Keratinocyte (primary cell): ENCODE measurements at regions not wholly inside any gene's neighbourhood (a gene's known extent, or its start where the extent isn't known, plus 50 kb on each side); places are given as distances from the start of the nearest gene placed in this dataset.

Experiments used
- DNase-seq: peaks from one replicate; pipeline ENCODE4 v3.0.0-alpha.2; 2011; ENCODE audit warnings: low read depth, missing footprints, low spot score
- FAIRE-seq: peaks from 2 replicates; lab custom pipeline; 2011; peaks lifted over from hg19 to GRCh38; lab: Jason Lieb, UNC
- H2AFZ ChIP-seq: 2 replicates; pipeline ENCODE4 v1.6.0; 2012; ENCODE audit warnings: low read length, control low read depth, inconsistent platforms; ENCODE audit not compliant: control insufficient read depth
- H3K27ac ChIP-seq: 2 replicates; pipeline ENCODE4 v1.5.1; 2011; ENCODE audit warnings: low read length; ENCODE audit not compliant: control insufficient read depth, insufficient read depth
- H3K27me3 ChIP-seq: 3 replicates; pipeline ENCODE4 v1.6.0; 2011; ENCODE audit warnings: low read length; ENCODE audit not compliant: control insufficient read depth, insufficient read depth; ENCODE audit errors: extremely low read depth
- H3K36me3 ChIP-seq, 2 experiments: 2 replicates in 1 of 2; 3 replicates in 1 of 2; pipeline ENCODE4 v1.5.1; 2011; ENCODE audit warnings: low read length in 2 of 2, mild to moderate bottlenecking in 1 of 2; ENCODE audit not compliant: control insufficient read depth in 2 of 2, insufficient read depth in 2 of 2; ENCODE audit errors: extremely low read depth in 1 of 2
- H3K4me1 ChIP-seq: 3 replicates; pipeline ENCODE4 v1.5.1; 2011; ENCODE audit warnings: low read length; ENCODE audit not compliant: control insufficient read depth, insufficient read depth; ENCODE audit errors: extremely low read depth
- H3K4me2 ChIP-seq: 3 replicates; pipeline ENCODE4 v1.6.0; 2011; ENCODE audit warnings: low read depth, low read length; ENCODE audit not compliant: control insufficient read depth, insufficient read depth; ENCODE audit errors: extremely low read depth
- H3K4me3 ChIP-seq, 3 experiments: fragments of 200-600 bp in 1 of 3; sonication (generic) in 1 of 3; 2 replicates in 2 of 3; 3 replicates in 1 of 3; pipeline ENCODE4 v1.5.1; 2011 to 2016; ENCODE audit warnings: low read length in 3 of 3, mild to moderate bottlenecking in 3 of 3, control low read depth in 2 of 3, inconsistent platforms in 1 of 3, low read depth in 1 of 3, mixed read lengths in 1 of 3, mixed run types in 1 of 3, moderate library complexity in 1 of 3; ENCODE audit not compliant: control insufficient read depth in 2 of 3, insufficient read depth in 2 of 3; ENCODE audit errors: extremely low read depth in 1 of 3
- H3K79me2 ChIP-seq: 2 replicates; pipeline ENCODE4 v1.6.0; 2012; ENCODE audit warnings: low read length; ENCODE audit not compliant: control insufficient read depth, insufficient read depth
- H3K9ac ChIP-seq: 3 replicates; pipeline ENCODE4 v1.6.0; 2011; ENCODE audit warnings: low read length; ENCODE audit not compliant: control insufficient read depth, insufficient read depth; ENCODE audit errors: extremely low read depth
- H3K9me1 ChIP-seq: 3 replicates; pipeline ENCODE4 v1.6.0; 2011; ENCODE audit warnings: low read length; ENCODE audit not compliant: control insufficient read depth, insufficient read depth; ENCODE audit errors: extremely low read depth
- H3K9me3 ChIP-seq: 2 replicates; pipeline ENCODE4 v1.5.1; 2012; ENCODE audit warnings: low read depth, low read length; ENCODE audit not compliant: control insufficient read depth
- H4K20me1 ChIP-seq: 3 replicates; pipeline ENCODE4 v1.6.0; 2011; ENCODE audit warnings: low read length; ENCODE audit not compliant: control insufficient read depth, insufficient read depth; ENCODE audit errors: extremely low read depth
- EZH2 ChIP-seq: IDR thresholded peaks from one replicate; pipeline ENCODE4 v1.6.1; 2012; ENCODE audit warnings: inconsistent platforms, mild to moderate bottlenecking, low read length, moderate library complexity
- dilution Hi-C: fragments of 300-500 bp; cut with MboI; formaldehyde crosslinking; loops from one replicate; pipeline ENCODE4 v1.7.0; 2020; ENCODE audit warnings: low sequenced_read_pairs; ENCODE audit not compliant: extremely low pct_ligation_motif_present
- TF ChIP-seq, protein P1 (sequence below), 3 experiments: IDR thresholded peaks in 1 of 3; conservative IDR thresholded peaks in 1 of 3; optimal IDR thresholded peaks in 1 of 3; 2 replicates in 2 of 3; 3 replicates in 1 of 3; pipeline versions ENCODE3 to v1.5.1; 2011; ENCODE audit warnings: low read length in 3 of 3, mild to moderate bottlenecking in 3 of 3, moderate library complexity in 2 of 3, control low read depth in 1 of 3, inconsistent platforms in 1 of 3; ENCODE audit not compliant: insufficient read depth in 2 of 3; ENCODE audit errors: extremely low read depth in 1 of 3

- H3K9ac ChIP-seq = no peak overlapping the region
- no peaks in the 10 kb centered on the region for H3K36me3 ChIP-seq
- no peaks in the 10 kb centered on the region for H4K20me1 ChIP-seq
- H3K4me1 ChIP-seq = no peaks in the 10 kb centered on the region
- no peak overlapping the region for H3K4me3 ChIP-seq
- H3K27me3 ChIP-seq = no peaks in the 10 kb centered on the region
- no peak for DNase-seq
- no peaks in the 10 kb centered on the region for H3K9me1 ChIP-seq
- no peak overlapping the region for H3K27ac ChIP-seq
- no peaks in the 10 kb centered on the region for H3K9me3 ChIP-seq
- no peak overlapping the region for H2AFZ ChIP-seq
- dilution Hi-C loops = no loop called here
- no peak for FAIRE-seq
- no peak overlapping the region for H3K4me2 ChIP-seq
- TF ChIP-seq, protein P1, sequence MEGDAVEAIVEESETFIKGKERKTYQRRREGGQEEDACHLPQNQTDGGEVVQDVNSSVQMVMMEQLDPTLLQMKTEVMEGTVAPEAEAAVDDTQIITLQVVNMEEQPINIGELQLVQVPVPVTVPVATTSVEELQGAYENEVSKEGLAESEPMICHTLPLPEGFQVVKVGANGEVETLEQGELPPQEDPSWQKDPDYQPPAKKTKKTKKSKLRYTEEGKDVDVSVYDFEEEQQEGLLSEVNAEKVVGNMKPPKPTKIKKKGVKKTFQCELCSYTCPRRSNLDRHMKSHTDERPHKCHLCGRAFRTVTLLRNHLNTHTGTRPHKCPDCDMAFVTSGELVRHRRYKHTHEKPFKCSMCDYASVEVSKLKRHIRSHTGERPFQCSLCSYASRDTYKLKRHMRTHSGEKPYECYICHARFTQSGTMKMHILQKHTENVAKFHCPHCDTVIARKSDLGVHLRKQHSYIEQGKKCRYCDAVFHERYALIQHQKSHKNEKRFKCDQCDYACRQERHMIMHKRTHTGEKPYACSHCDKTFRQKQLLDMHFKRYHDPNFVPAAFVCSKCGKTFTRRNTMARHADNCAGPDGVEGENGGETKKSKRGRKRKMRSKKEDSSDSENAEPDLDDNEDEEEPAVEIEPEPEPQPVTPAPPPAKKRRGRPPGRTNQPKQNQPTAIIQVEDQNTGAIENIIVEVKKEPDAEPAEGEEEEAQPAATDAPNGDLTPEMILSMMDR (optimal IDR thresholded peaks at IDR 0.05 in 1 of 3, IDR thresholded peaks at IDR 0.05 in 1 of 3, conservative IDR thresholded peaks at IDR 0.05 in 1 of 3; ENCODE audit: extremely low read depth in 1 of 3, insufficient read depth in 2 of 3, low read length in 3 of 3) = no peak
- TF ChIP-seq EZH2 = no peak
- no peaks in the 10 kb centered on the region for H3K79me2 ChIP-seq
These were observed 1256.8 kb upstream of the FLRT2 start for GRCh38 chr14:84273181-84273580.

GRCh38 chr14:84282618-84283017, 1247.3 kb upstream of the FLRT2 start:
- H3K27me3 ChIP-seq = no peaks in the 10 kb centered on the region
- no peaks in the 10 kb centered on the region for H3K9me1 ChIP-seq
- H3K4me1 ChIP-seq = no peaks in the 10 kb centered on the region
- H3K27ac ChIP-seq = no peak overlapping the region
- no peaks in the 10 kb centered on the region for H4K20me1 ChIP-seq
- DNase-seq (no peak), FAIRE-seq (no peak)
- no peak overlapping the region for H3K4me2 ChIP-seq
- H3K9me3 ChIP-seq = no peaks in the 10 kb centered on the region
- dilution Hi-C loops = no loop called here
- no peak overlapping the region for H3K9ac ChIP-seq
- H3K36me3 ChIP-seq = no peaks in the 10 kb centered on the region
- H2AFZ ChIP-seq = no peak overlapping the region
- TF ChIP-seq, protein P1 (optimal IDR thresholded peaks at IDR 0.05 in 1 of 3, IDR thresholded peaks at IDR 0.05 in 1 of 3, conservative IDR thresholded peaks at IDR 0.05 in 1 of 3; ENCODE audit: extremely low read depth in 1 of 3, insufficient read depth in 2 of 3, low read length in 3 of 3) = no peak
- TF ChIP-seq EZH2 = no peak
- no peaks in the 10 kb centered on the region for H3K79me2 ChIP-seq
- no peak overlapping the region for H3K4me3 ChIP-seq
